ENCODE measurements at regions not wholly inside any gene's neighbourhood (a gene's known extent, or its start where the extent isn't known, plus 50 kb on each side); places are given as distances from the start of the nearest gene placed in this dataset.

DNA sequence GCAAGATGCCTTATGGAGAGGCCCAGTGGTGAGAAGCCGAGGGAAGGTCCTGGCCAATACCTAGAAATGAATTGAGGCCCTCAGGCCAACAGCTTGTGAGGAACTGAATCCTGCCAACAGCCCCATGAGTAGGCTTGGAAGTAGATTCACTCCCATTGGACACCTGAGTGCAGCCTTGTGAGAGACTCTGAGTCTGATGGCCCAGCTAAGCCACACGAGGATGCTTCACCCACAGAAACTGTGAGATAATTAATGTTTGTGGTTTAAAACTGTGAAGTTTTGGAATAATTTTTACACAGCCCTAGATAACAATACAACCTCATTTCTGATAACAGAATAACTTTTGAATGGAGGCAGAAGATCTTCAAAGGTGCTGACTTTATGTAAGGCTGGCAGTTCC lies 65.9 kb upstream of the DAP start:
- TF ChIP-seq CTCF (IDR thresholded peaks at IDR 0.05; ENCODE audit: low read depth, low read length) = no peak
- TF ChIP-seq POLR2A (IDR thresholded peaks at IDR 0.05; ENCODE audit: extremely low read depth, insufficient read length) = no peak
- no peak for TF ChIP-seq MAX (IDR thresholded peaks at IDR 0.05; ENCODE audit: low read depth, low read length)
